Transverse colon (tissue), 3 donors: ENCODE measurements at regions not wholly inside any gene's neighbourhood (a gene's known extent, or its start where the extent isn't known, plus 50 kb on each side); places are given as distances from the start of the nearest gene placed in this dataset.
"Not testable (repeated sequence)": the region's sequence is repeated elsewhere in the genome, so short reads cannot be mapped to it uniquely, and the experiment has no call there.

ENCODE experiments used
- EP300 ChIP-seq: sonication (generic); formaldehyde crosslinking; IDR thresholded peaks from one replicate; pipeline ENCODE4 v1.6.1; 2017; ENCODE audit warnings: antibody characterized with exemption, low read depth
- POLR2A ChIP-seq: fragments of 450-650 bp; IDR thresholded peaks from one replicate; pipeline ENCODE4 v1.6.1; 2016; ENCODE audit warnings: antibody characterized with exemption, mild to moderate bottlenecking, moderate library complexity
- TF ChIP-seq, protein P1 (sequence below), 5 experiments: fragments of 200-600 bp in 3 of 5; fragments of 450-650 bp in 2 of 5; sonication (generic) in 3 of 5; IDR thresholded peaks; 1 replicate in 2 of 5; 2 replicates in 3 of 5; pipeline ENCODE4 v1.5.1; 2016 to 2017; ENCODE audit warnings: antibody characterized with exemption in 5 of 5, inconsistent platforms in 3 of 5, mild to moderate bottlenecking in 2 of 5, moderate library complexity in 1 of 5

DNA sequence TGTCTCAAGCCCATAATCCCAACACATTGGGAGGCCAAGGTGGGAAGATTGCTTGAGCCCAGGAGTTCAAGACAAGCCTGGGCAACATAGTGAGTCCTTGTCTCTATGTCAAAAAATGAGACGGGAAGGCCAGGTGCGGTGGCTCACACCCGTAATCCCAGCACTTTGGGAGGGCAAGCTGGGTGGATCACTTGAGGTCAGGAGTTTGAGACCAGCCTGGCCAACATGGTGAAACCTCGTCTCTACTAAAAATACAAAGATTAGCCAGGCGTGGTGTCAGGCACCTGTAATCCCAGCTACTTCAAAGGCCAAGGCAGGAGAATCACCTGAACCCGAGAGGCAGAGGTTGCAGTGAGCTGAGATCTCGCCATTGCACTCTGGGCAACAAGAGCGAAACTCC lies 75.2 kb upstream of the CAB39 start:
- TF ChIP-seq, protein P1, sequence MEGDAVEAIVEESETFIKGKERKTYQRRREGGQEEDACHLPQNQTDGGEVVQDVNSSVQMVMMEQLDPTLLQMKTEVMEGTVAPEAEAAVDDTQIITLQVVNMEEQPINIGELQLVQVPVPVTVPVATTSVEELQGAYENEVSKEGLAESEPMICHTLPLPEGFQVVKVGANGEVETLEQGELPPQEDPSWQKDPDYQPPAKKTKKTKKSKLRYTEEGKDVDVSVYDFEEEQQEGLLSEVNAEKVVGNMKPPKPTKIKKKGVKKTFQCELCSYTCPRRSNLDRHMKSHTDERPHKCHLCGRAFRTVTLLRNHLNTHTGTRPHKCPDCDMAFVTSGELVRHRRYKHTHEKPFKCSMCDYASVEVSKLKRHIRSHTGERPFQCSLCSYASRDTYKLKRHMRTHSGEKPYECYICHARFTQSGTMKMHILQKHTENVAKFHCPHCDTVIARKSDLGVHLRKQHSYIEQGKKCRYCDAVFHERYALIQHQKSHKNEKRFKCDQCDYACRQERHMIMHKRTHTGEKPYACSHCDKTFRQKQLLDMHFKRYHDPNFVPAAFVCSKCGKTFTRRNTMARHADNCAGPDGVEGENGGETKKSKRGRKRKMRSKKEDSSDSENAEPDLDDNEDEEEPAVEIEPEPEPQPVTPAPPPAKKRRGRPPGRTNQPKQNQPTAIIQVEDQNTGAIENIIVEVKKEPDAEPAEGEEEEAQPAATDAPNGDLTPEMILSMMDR (IDR thresholded peaks at IDR 0.05), result not testable (repeated sequence)
- TF ChIP-seq POLR2A, EP300: not testable (repeated sequence)
